ENCODE measurements at regions not wholly inside any gene's neighbourhood (a gene's known extent, or its start where the extent isn't known, plus 50 kb on each side); places are given as distances from the start of the nearest gene placed in this dataset.

DNA sequence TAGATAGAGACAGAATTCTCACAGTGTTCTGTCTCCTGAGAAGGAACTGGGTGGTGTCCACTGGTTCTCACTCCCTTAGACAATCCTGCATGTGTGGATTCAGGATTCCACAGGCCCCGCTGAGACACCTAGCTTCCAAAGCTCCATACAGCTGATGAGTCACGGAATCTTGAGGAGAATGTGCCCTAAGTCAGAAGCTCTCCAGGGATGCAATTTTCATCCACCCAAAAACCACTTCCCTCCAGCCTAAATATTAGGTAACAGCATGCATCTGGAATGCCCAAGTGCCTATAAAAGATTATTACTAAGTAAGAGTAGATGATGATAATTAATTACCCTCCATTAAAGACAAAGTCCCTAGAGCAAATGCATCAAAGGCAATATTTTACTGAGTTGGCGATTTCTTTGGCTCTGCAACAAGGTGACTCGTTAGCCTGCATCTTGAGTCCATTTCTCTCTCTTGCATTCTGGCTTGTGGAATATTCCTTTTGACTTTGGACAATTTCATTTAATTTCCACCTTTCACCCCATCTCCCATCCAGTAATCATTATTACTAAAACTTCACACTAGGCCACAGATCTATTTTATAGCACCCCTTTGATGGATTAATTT lies 475.1 kb downstream of the TNS1 start:
- TF ChIP-seq, protein P1, sequence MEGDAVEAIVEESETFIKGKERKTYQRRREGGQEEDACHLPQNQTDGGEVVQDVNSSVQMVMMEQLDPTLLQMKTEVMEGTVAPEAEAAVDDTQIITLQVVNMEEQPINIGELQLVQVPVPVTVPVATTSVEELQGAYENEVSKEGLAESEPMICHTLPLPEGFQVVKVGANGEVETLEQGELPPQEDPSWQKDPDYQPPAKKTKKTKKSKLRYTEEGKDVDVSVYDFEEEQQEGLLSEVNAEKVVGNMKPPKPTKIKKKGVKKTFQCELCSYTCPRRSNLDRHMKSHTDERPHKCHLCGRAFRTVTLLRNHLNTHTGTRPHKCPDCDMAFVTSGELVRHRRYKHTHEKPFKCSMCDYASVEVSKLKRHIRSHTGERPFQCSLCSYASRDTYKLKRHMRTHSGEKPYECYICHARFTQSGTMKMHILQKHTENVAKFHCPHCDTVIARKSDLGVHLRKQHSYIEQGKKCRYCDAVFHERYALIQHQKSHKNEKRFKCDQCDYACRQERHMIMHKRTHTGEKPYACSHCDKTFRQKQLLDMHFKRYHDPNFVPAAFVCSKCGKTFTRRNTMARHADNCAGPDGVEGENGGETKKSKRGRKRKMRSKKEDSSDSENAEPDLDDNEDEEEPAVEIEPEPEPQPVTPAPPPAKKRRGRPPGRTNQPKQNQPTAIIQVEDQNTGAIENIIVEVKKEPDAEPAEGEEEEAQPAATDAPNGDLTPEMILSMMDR (IDR thresholded peaks at IDR 0.05) = no peak
- no peak for TF ChIP-seq POLR2A (IDR thresholded peaks at IDR 0.05)
